ENCODE measurements at regions not wholly inside any gene's neighbourhood (a gene's known extent, or its start where the extent isn't known, plus 50 kb on each side); places are given as distances from the start of the nearest gene placed in this dataset.

- H3K27ac ChIP-seq: no peak overlapping the region
- H3K4me3 ChIP-seq: no peak overlapping the region
- ATAC-seq: no peak
- TF ChIP-seq POLR2A (IDR thresholded peaks at IDR 0.05) (no peak), POLR2AphosphoS5 (IDR thresholded peaks at IDR 0.05) (no peak), CTCF (IDR thresholded peaks at IDR 0.05) (no peak), EP300 (IDR thresholded peaks at IDR 0.05) (no peak)
- peaks cover 6% of the 10 kb centered on the region for H3K27me3 ChIP-seq
- no peaks in the 10 kb centered on the region for H3K36me3 ChIP-seq
- no peaks in the 10 kb centered on the region for H3K9me3 ChIP-seq
- no peaks in the 10 kb centered on the region for H3K4me1 ChIP-seq
- WGBS, 2 donors (ENCODE audit: low coverage in 1 of 2): 34 to 54% methylated on average over 3 of the region's 3 CpGs
These were observed 168.8 kb upstream of the RBM19 start for GRCh38 chr12:114134922-114135321.

- Histone ChIP-seq H3K4me3 (no peak overlapping the region), H3K36me3 (no peaks in the 10 kb centered on the region), H3K9me3 (no peaks in the 10 kb centered on the region), H3K27me3 (peaks cover 8% of the 10 kb centered on the region), H3K27ac (no peak overlapping the region), H3K4me1 (no peaks in the 10 kb centered on the region)
- 43 to 59% methylated on average over 2 of the region's 2 CpGs for WGBS, 2 donors (ENCODE audit: low coverage in 1 of 2)
- no peak for ATAC-seq
- TF ChIP-seq CTCF (IDR thresholded peaks at IDR 0.05) (no peak), POLR2AphosphoS5 (IDR thresholded peaks at IDR 0.05) (no peak), POLR2A (IDR thresholded peaks at IDR 0.05) (no peak), EP300 (IDR thresholded peaks at IDR 0.05) (no peak)
These were observed 165.7 kb upstream of the RBM19 start for GRCh38 chr12:114131824-114132223.

- 55 to 100% methylated on average over 1 to 2 of the region's 2 CpGs for WGBS, 2 donors (ENCODE audit: low coverage in 1 of 2)
- H3K9me3 ChIP-seq: no peaks in the 10 kb centered on the region
- H3K27ac ChIP-seq: no peak overlapping the region
- no peaks in the 10 kb centered on the region for H3K36me3 ChIP-seq
- no peak for ATAC-seq
- H3K27me3 ChIP-seq: no peaks in the 10 kb centered on the region
- no peak overlapping the region for H3K4me3 ChIP-seq
- H3K4me1 ChIP-seq: no peaks in the 10 kb centered on the region
- no peak for TF ChIP-seq POLR2AphosphoS5 (IDR thresholded peaks at IDR 0.05)
- no peak for TF ChIP-seq POLR2A (IDR thresholded peaks at IDR 0.05)
- no peak for TF ChIP-seq CTCF (IDR thresholded peaks at IDR 0.05)
- no peak for TF ChIP-seq EP300 (IDR thresholded peaks at IDR 0.05)
These were observed 157.0 kb upstream of the RBM19 start for GRCh38 chr12:114123108-114123507.

GRCh38 chr12:114122016-114122415 is 155.9 kb upstream of the RBM19 start:
- no peak for ATAC-seq

More at GRCh38 chr12:114122016-114122415, 155.9 kb upstream of the RBM19 start:
- Histone ChIP-seq H3K27ac (no peak overlapping the region), H3K4me3 (no peak overlapping the region), H3K36me3 (no peaks in the 10 kb centered on the region), H3K27me3 (no peaks in the 10 kb centered on the region), H3K9me3 (no peaks in the 10 kb centered on the region), H3K4me1 (no peaks in the 10 kb centered on the region)
- 57 to 79% methylated on average over 1 to 3 of the region's 3 CpGs for WGBS, 2 donors (ENCODE audit: low coverage in 1 of 2)
- TF ChIP-seq POLR2A (IDR thresholded peaks at IDR 0.05) (no peak), POLR2AphosphoS5 (IDR thresholded peaks at IDR 0.05) (no peak), EP300 (IDR thresholded peaks at IDR 0.05) (no peak), CTCF (IDR thresholded peaks at IDR 0.05) (no peak)

All from gastroesophageal sphincter (tissue), 4 donors.